NOMO-1 treated with DMSO at 0.1 percent for 48 hours (cell line): ENCODE measurements at regions not wholly inside any gene's neighbourhood (a gene's known extent, or its start where the extent isn't known, plus 50 kb on each side); places are given as distances from the start of the nearest gene placed in this dataset.

Source experiments
- DNase-seq: peaks from one replicate; lab custom pipeline; 2025; ENCODE audit not compliant: unreplicated experiment; lab: John Stamatoyannopoulos, UW

DNA sequence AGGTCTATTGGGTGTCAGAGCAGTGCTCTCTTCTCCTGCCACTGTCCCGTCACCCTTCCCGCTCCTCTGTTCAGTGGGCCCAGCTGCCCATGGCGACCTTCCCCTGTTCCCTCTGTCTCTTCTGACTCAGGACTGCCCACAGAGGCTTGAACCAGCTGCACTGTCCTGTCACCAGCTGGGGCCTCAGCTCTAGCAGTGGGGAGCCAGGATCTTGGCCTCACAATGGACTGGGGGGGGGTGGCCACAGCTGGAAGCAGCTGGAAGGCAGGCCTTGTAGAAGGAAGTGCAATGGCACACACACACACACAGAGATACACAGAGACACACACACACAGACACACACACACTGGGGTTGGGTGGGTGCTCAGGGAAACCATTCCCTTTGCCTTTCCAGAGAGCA, 114.0 kb upstream of the PJA1 start:
- no peak for DNase-seq

DNA sequence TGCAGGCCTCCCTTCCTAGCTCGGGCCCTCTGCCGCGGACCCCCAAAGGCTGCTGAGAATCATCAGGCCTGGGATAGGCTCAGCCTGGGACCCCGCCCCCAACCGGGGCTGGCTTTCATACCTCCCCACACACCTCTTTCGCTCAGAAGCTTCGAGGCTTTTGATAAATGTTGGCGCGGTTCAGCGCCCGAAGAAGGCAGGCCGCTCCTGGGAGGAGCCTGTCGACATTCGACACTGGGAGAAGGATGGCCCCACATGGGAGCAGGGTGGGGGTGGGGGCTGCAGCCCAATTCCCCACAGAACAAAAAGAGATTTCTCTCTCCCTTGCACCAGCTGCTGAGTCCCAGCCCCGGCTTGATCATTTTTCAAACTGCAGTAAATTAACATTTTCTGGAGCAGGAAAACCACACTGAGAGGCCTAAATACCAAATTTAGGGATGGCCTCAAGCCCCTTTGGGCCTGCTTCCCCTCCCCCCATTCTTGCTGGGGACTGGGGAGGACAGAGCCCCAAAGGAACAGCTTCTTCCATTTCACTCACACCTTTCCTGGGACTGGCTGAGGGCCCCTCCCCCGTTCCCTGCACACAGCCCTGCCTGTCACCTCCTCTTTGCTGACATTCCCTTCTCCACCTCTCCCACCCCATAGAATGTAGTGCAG, 112.9 kb upstream of the PJA1 start:
- no peak for DNase-seq

GRCh38 chrX:69277369-69277990, 112.2 kb upstream of the PJA1 start:
- no peak for DNase-seq

DNA sequence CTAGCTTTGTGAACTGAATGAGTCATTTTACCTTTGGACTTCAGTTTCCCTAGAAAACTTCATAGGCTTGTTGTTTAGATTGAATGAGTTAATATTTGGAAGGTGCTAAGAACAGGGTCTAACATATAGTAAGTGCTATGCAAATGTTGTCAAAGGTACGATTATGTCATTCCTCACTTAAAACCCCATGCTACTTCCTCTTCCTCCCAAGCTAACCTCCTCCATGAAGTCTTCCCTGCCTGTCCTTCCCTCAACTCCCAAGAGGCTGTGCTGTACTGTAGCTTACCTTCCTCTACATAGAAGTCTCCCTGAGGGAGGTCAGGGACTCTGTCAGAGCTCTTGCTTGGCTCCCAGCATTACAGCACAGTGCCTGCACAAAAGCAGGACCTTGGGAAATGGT, 103.4 kb upstream of the PJA1 start:
- no peak for DNase-seq

GRCh38 chrX:69264158-69264581, 98.9 kb upstream of the PJA1 start:
- no peak for DNase-seq

DNA sequence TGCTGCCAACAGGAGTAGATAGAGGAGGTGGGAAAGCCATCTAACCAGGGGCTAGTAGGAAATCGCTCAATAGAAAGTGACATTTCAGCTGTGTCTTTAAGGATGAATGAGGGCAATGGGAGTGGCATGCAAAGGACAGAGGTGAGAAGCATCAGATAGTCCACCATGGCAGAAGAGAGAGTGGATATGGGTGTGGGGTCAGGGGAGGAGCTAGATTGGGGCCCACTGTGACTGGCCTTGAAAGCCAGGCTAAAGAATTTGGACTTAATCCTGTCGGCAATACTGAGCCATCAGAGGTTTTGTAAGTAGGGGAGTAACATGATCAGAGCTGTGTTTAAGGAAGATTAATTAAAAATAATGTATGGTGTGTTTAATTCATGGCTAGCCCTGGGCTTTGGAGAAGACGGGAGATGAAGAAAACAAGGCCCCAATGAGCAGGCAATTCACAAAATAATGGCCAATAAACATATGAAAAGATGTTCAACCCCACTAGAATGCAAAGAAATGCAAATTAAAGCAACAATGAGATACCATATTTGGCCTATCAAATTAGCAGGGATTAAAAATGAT, 98.1 kb upstream of the PJA1 start:
- no peak for DNase-seq

- no peak for DNase-seq
These were observed 97.0 kb upstream of the PJA1 start for GRCh38 chrX:69262036-69262936.

- DNase-seq, result no peak
These were observed 94.9 kb upstream of the PJA1 start for GRCh38 chrX:69260169-69260568.

DNA sequence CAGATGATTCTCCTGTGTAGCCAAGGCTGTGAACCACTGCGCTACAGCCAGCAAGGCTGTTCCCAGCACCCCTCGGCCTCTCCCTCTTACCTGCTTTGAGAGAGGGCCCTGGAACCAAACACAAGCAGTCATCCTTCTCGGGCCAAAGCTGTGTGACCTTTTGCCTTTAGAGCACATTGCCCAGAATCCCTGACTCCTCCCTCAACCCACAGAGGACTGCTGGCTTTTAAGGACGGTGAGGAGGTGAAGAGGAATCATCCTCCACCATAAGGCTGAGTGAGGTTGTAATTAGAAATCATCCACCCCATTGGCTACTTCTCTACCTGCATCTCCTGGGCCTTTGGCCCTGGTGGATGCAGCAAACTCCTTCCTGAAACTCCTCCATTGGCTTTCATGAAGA, 93.6 kb upstream of the PJA1 start:
- no peak for DNase-seq

DNA sequence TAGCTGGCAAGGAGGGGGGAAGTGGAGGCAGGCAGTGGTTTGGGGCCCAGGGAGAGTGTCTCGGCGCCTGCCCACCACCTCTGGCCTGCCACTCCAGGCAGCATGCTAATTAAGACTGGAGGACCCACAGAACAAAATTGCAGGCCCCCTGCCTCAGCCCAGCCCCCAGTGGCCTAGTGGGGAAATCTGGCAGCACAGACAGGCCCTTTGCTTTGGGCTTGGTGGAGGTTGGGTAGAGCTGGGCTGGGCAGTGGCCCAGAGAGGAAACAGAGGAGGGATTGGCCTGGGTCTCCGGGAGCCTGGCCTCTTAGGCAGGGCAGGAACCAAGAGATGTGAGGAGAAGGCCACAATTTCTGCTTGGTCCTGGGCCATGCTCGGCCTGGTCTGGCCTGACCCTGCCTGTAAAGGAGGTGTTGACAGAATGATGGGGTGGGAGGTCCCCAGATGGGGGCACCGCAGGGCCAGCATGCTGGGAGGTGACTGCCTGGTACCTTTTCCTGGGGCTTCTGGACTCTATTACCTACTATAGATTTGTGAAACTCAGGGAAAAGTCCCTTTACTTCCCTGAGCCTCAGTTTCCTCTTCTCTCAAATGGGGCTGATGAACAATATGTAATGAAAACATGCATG, 92.4 kb upstream of the PJA1 start:
- no peak for DNase-seq

- no peak for DNase-seq
These were observed 91.0 kb upstream of the PJA1 start for GRCh38 chrX:69256291-69256565.

DNA sequence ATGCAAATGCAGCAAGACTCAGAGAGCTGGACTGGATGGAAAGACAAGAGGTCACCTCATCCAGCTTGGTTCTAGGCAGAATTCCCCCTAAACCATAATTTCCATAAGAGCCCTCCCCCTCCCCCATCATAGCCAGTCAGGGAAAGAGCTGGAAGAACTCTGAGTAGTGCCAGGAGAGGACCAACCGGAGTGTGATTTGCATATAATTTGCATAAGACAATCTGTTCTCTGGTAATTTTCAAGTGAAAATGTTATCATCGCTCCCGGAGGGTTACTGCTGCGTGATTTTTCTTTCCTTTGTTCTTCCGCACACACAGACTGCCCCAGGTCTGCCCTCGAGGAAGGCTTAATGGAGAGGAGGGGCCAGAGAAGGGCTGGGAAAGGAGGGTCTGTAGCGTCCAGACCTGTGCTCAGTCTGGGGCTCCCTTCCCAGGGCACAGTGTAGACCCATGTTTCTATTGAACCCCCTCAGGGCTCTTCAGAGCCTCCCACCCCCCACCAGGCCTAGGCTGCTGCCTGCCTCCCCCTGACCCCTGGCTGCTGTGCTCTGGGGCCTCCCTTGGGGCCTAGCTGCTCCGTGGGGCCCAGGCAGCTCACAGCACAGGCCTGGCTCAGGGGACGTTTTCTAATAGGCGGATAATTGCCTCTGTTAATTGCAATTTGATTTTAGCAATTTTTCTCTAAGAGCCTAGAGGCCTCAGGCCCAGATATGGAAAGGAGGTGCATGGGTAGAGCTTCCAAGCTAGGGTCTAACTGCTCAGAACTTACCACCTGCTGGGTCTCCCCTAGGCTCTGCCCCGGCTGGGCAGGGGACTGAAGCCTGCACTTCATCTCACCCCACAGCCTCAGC, 90.4 kb upstream of the PJA1 start:
- no peak for DNase-seq

- no peak for DNase-seq
These were observed 88.6 kb upstream of the PJA1 start for GRCh38 chrX:69253821-69254220.

DNA sequence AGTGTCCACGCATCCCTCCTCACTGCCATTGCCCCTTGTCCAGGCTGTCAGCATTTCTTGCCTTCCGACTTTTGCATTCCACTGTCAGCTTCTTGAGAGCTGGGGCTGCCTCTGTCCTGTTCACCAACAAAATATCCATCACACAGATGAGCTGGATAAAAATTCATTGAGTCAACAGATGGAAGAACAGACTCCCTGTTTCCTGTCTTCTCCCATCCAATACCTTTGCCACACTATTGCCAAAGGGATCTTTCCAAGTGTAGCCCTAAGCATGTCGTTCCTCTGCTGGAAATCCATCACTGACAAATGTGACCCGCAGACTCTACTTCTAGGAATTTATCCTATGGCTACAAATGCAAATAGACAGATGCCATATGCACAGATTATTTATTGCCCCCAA, 78.0 kb upstream of the PJA1 start:
- no peak for DNase-seq

DNA sequence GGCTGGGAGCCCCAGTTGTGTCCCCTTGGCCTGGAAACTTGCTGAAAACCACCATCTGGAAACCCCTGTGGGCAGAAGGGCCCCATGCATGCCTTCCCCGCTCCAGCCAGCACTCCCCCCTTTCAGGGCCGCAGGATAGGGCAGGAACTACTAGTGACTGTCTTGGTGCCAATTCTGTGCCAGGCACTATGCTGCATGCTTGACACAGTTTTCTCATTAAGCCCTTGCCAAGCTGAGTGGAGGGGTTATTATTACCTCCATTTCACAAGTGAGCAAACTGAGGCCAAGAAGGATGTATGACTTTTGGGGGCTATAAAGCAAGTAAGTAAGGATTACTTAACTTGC, 73.6 kb upstream of the PJA1 start:
- no peak for DNase-seq

- DNase-seq, result no peak
These were observed 73.0 kb upstream of the PJA1 start for GRCh38 chrX:69238114-69238886.

- DNase-seq, result no peak
These were observed 72.0 kb upstream of the PJA1 start for GRCh38 chrX:69237236-69237635.

DNA sequence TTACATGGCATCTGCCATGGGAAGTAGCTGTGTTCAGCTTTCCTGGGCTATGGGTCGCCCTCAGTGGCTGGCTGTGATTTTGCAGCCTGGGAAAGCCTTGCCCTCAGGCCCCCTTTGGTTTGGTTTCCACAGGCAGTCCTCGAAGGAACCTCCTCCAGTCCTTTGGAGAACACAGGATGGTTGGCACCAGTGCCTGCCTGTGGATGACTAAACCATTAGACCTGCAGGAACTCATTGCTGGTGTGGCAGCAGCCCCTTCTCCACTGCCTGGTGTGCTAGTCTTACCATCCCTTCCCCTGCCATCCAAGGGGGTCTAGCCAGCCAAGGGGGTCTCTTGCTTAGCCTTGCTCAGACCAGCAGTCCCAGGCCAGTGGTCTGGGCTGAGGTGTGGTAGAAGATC, 71.4 kb upstream of the PJA1 start:
- no peak for DNase-seq

DNA sequence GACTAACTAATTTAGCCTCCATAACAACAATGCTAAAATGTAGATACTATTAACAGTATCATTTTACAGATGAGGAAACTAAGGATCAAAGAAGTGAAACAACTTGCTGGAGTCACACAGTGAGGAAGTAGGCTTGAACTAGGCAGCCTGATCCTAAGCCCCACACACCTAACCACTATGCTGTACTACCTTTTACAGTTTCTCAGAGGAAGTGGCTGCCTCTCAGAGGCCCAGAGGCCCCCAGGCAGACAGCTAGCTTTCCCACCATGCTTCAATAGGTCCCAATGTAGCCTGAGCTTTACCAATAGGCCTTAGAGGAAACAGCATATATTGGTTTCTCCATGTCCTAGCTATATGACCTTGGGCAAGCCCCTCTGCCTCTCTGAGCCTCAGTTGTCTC, 69.4 kb upstream of the PJA1 start:
- DNase-seq, result no peak

GRCh38 chrX:69232945-69233344, 67.7 kb upstream of the PJA1 start:
- no peak for DNase-seq
